ENCODE measurements at regions not wholly inside any gene's neighbourhood (a gene's known extent, or its start where the extent isn't known, plus 50 kb on each side); places are given as distances from the start of the nearest gene placed in this dataset.

GRCh38 chr2:67503066-67503795, 106.1 kb downstream of the ETAA1 start:
- TF ChIP-seq SOX6 (IDR thresholded peaks at IDR 0.05), result no peak
- 0 out of 2 replicates have a peak, but pooled peaks have one; percentile 0 for TF ChIP-seq SOX6 (CRISPR knock-in tag; IDR thresholded peaks at IDR 0.05)
- no peak for TF ChIP-seq ZBTB1 (CRISPR knock-in tag; IDR thresholded peaks at IDR 0.05; ENCODE audit: borderline replicate concordance)
- no peaks in the 10 kb centered on the region for H4K20me1 ChIP-seq (ENCODE audit: insufficient read depth, low read length)
- H3K27ac ChIP-seq (ENCODE audit: extremely low read length, insufficient read depth, low read length), result no peak overlapping the region
- H3K4me2 ChIP-seq (ENCODE audit: low read depth, low read length), result no peak overlapping the region
- peaks cover 8% of the 10 kb centered on the region for H3K4me1 ChIP-seq (ENCODE audit: insufficient read depth, low read length)
- FAIRE-seq, result no peak
- DNase-seq (ENCODE audit: low spot score), result no peak
- POLR2A ChIA-PET, result no interaction called here
- no TSS peak for BruUV-seq (replicated peaks)
- H3K4me3 ChIP-seq (replicated peaks in 1 of 3; ENCODE audit: insufficient read depth in 1 of 3, low read depth in 2 of 3, low read length in 3 of 3), result no peak overlapping the region
- no peaks in the 10 kb centered on the region for H3K36me3 ChIP-seq (replicated peaks in 1 of 2; ENCODE audit: control insufficient read depth in 1 of 2, insufficient read depth in 2 of 2, low read length in 2 of 2)
- H3K79me2 ChIP-seq (ENCODE audit: insufficient read depth, low read length), result no peaks in the 10 kb centered on the region
- H3K9me3 ChIP-seq (ENCODE audit: low read length), result no peaks in the 10 kb centered on the region
- ATAC-seq, result no peak
- no peak overlapping the region for H2AFZ ChIP-seq (ENCODE audit: low read length)
- H3K27me3 ChIP-seq (ENCODE audit: control insufficient read depth in 1 of 2, insufficient read depth in 2 of 2, low read length in 2 of 2), result no peaks in the 10 kb centered on the region
- intact Hi-C loops (cut with micrococcal nuclease; ENCODE audit: unreplicated experiment), result no loop called here
- in situ Hi-C loops (cut with HindIII; ENCODE audit: extremely low pct_ligation_motif_present, low pct_unique_long_range_greater_than_20kb), result no loop called here
- H3K9ac ChIP-seq (ENCODE audit: insufficient read depth, low read depth, low read length), result no peak overlapping the region
- 38% methylated on average over 4 of the region's 4 CpGs for WGBS (ENCODE audit: low lambda C conversion rate)
- CTCF ChIA-PET (ENCODE audit: low intra/inter-chr PET ratio, low total read pairs), result no interaction called here

- no peak overlapping the region for H3K27ac ChIP-seq (ENCODE audit: extremely low read length, insufficient read depth, low read length)
- H3K36me3 ChIP-seq (replicated peaks in 1 of 2; ENCODE audit: control insufficient read depth in 1 of 2, insufficient read depth in 2 of 2, low read length in 2 of 2), result no peaks in the 10 kb centered on the region
- H3K79me2 ChIP-seq (ENCODE audit: insufficient read depth, low read length), result no peaks in the 10 kb centered on the region
- no peaks in the 10 kb centered on the region for H3K27me3 ChIP-seq (ENCODE audit: control insufficient read depth in 1 of 2, insufficient read depth in 2 of 2, low read length in 2 of 2)
- FAIRE-seq (no peak), ATAC-seq (no peak), DNase-seq (ENCODE audit: low spot score) (no peak)
- POLR2A ChIA-PET, result no interaction called here
- BruUV-seq (replicated peaks), result no TSS peak
- in situ Hi-C loops (cut with HindIII; ENCODE audit: extremely low pct_ligation_motif_present, low pct_unique_long_range_greater_than_20kb), result no loop called here
- CTCF ChIA-PET (ENCODE audit: low intra/inter-chr PET ratio, low total read pairs), result no interaction called here
- 11% methylated on average over 3 of the region's 3 CpGs for WGBS (ENCODE audit: low lambda C conversion rate)
- H3K4me2 ChIP-seq (ENCODE audit: low read depth, low read length), result no peak overlapping the region
- no peaks in the 10 kb centered on the region for H3K4me1 ChIP-seq (ENCODE audit: insufficient read depth, low read length)
- intact Hi-C loops (cut with micrococcal nuclease; ENCODE audit: unreplicated experiment), result no loop called here
- H3K9me3 ChIP-seq (ENCODE audit: low read length), result no peaks in the 10 kb centered on the region
- no peaks in the 10 kb centered on the region for H4K20me1 ChIP-seq (ENCODE audit: insufficient read depth, low read length)
- no peak overlapping the region for H3K4me3 ChIP-seq (replicated peaks in 1 of 3; ENCODE audit: insufficient read depth in 1 of 3, low read depth in 2 of 3, low read length in 3 of 3)
- H2AFZ ChIP-seq (ENCODE audit: low read length), result no peak overlapping the region
- no peak overlapping the region for H3K9ac ChIP-seq (ENCODE audit: insufficient read depth, low read depth, low read length)
- TF ChIP-seq RAD21 (CRISPR knock-in tag; IDR thresholded peaks at IDR 0.05), result no peak
- no peak for TF ChIP-seq JUN (CRISPR knock-in tag; IDR thresholded peaks at IDR 0.05)
- no peak for TF ChIP-seq ZNF557 (CRISPR knock-in tag; IDR thresholded peaks at IDR 0.05)
- no peak for TF ChIP-seq SMAD3 (CRISPR knock-in tag; IDR thresholded peaks at IDR 0.05)
- TF ChIP-seq HES4 (CRISPR knock-in tag; IDR thresholded peaks at IDR 0.05; ENCODE audit: borderline replicate concordance), result no peak
- no peak for TF ChIP-seq ZBTB2 (CRISPR knock-in tag; IDR thresholded peaks at IDR 0.05; ENCODE audit: low read depth)
- no peak for TF ChIP-seq ZNF839 (CRISPR knock-in tag; IDR thresholded peaks at IDR 0.05; ENCODE audit: borderline replicate concordance)
- no peak for TF ChIP-seq ZBTB4 (CRISPR knock-in tag; IDR thresholded peaks at IDR 0.05; ENCODE audit: borderline replicate concordance)
- no peak for TF ChIP-seq HDAC2 (CRISPR knock-in tag; IDR thresholded peaks at IDR 0.05)
These were observed 113.6 kb downstream of the ETAA1 start for GRCh38 chr2:67510745-67511144.
